Superior temporal gyrus (tissue), 1 donor: ENCODE measurements at regions not wholly inside any gene's neighbourhood (a gene's known extent, or its start where the extent isn't known, plus 50 kb on each side); places are given as distances from the start of the nearest gene placed in this dataset.
A peak's percentile ranks its signal among the peaks of the same experiment; 100 is the strongest.
"Not testable (repeated sequence)": the region's sequence is repeated elsewhere in the genome, so short reads cannot be mapped to it uniquely, and the experiment has no call there.

Experiments used
- DNase-seq: peaks from one replicate; pipeline ENCODE4 v3.0.0-alpha.2; 2016; ENCODE audit errors: extremely low spot score

- DNase-seq = not testable (repeated sequence)
Observed at GRCh38 chr10:78096486-78096885, 62.8 kb downstream of the RPS24 start.

GRCh38 chr10:78102593-78102992, 68.9 kb downstream of the RPS24 start:
- DNase-seq = not testable (repeated sequence)

GRCh38 chr10:78109210-78109609, 75.5 kb downstream of the RPS24 start:
- DNase-seq = no peak

GRCh38 chr10:78115135-78115853, 81.6 kb downstream of the RPS24 start:
- DNase-seq = no peak

GRCh38 chr10:78116361-78116760, 82.7 kb downstream of the RPS24 start:
- no peak for DNase-seq

- DNase-seq = peak; percentile 31
Observed at GRCh38 chr10:78118591-78118990, 84.9 kb downstream of the RPS24 start.

GRCh38 chr10:78121801-78122200, 88.1 kb downstream of the RPS24 start:
- no peak for DNase-seq

- DNase-seq = no peak
Observed at GRCh38 chr10:78124167-78124566, 90.5 kb downstream of the RPS24 start.

GRCh38 chr10:78129211-78129610, 95.5 kb downstream of the RPS24 start:
- DNase-seq = no peak

- no peak for DNase-seq
Observed at GRCh38 chr10:78130966-78131710, 97.5 kb downstream of the RPS24 start.

- DNase-seq = no peak
Observed at GRCh38 chr10:78134773-78135306, 101.2 kb downstream of the RPS24 start.

GRCh38 chr10:78137147-78137546, 103.5 kb downstream of the RPS24 start:
- DNase-seq = no peak

GRCh38 chr10:78139341-78139740, 105.7 kb downstream of the RPS24 start:
- DNase-seq = no peak

GRCh38 chr10:78140066-78140630, 106.5 kb downstream of the RPS24 start:
- no peak for DNase-seq

GRCh38 chr10:78143576-78143975, 109.9 kb downstream of the RPS24 start:
- no peak for DNase-seq

- no peak for DNase-seq
Observed at GRCh38 chr10:78146200-78146599, 112.5 kb downstream of the RPS24 start.

GRCh38 chr10:78147202-78147601, 113.5 kb downstream of the RPS24 start:
- no peak for DNase-seq

- no peak for DNase-seq
Observed at GRCh38 chr10:78148216-78148960, 114.7 kb downstream of the RPS24 start.

GRCh38 chr10:78148961-78149612, 115.4 kb downstream of the RPS24 start:
- no peak for DNase-seq

- no peak for DNase-seq
Observed at GRCh38 chr10:78150756-78151155, 117.1 kb downstream of the RPS24 start.

- no peak for DNase-seq
Observed at GRCh38 chr10:78155722-78156121, 122.1 kb downstream of the RPS24 start.
